ENCODE measurements at regions not wholly inside any gene's neighbourhood (a gene's known extent, or its start where the extent isn't known, plus 50 kb on each side); places are given as distances from the start of the nearest gene placed in this dataset.

GRCh38 chr15:47620960-47621681 lies 96.2 kb upstream of the SEMA6D start:
- DNase-seq (ENCODE audit: low spot score) (no peak), ATAC-seq (no peak)
- Mint-ChIP-seq H3K4me3 (no peak overlapping the region), H3K36me3 (no peaks in the 10 kb centered on the region), H3K9me3 (no peaks in the 10 kb centered on the region), H3K27me3 (ENCODE audit: low read depth) (no peaks in the 10 kb centered on the region), H3K27ac (no peak overlapping the region), H3K4me1 (peaks cover 15% of the 10 kb centered on the region)
- no peak for TF ChIP-seq ZNF232 (CRISPR knock-in tag; IDR thresholded peaks at IDR 0.05)
- TF ChIP-seq PREB (CRISPR knock-in tag; IDR thresholded peaks at IDR 0.05; ENCODE audit: borderline replicate concordance) = no peak
- TF ChIP-seq SP1 (CRISPR knock-in tag; conservative IDR thresholded peaks at IDR 0.05) = no peak
- no peak for TF ChIP-seq ZSCAN18 (CRISPR knock-in tag; IDR thresholded peaks at IDR 0.05)
- TF ChIP-seq ZNF121 (CRISPR knock-in tag; IDR thresholded peaks at IDR 0.05) = no peak
- TF ChIP-seq OVOL2 (CRISPR knock-in tag; IDR thresholded peaks at IDR 0.05; ENCODE audit: borderline replicate concordance) = no peak
- no peak for TF ChIP-seq ZNF423 (CRISPR knock-in tag; IDR thresholded peaks at IDR 0.05)
- TF ChIP-seq ESRRA (CRISPR knock-in tag; IDR thresholded peaks at IDR 0.05; ENCODE audit: borderline replicate concordance) = no peak
- no peak for TF ChIP-seq ZNF263 (CRISPR knock-in tag; IDR thresholded peaks at IDR 0.05; ENCODE audit: low read depth)
- TF ChIP-seq TCF7 (CRISPR knock-in tag; IDR thresholded peaks at IDR 0.05; ENCODE audit: low read depth) = no peak
- TF ChIP-seq NR3C1 (CRISPR knock-in tag; conservative IDR thresholded peaks at IDR 0.05; ENCODE audit: low read depth) = no peak
- no peak for TF ChIP-seq ZNF512 (CRISPR knock-in tag; IDR thresholded peaks at IDR 0.05; ENCODE audit: borderline replicate concordance)
- TF ChIP-seq FOXK1 (CRISPR knock-in tag; IDR thresholded peaks at IDR 0.05) = no peak
- ChIA-PET POLR2A (interaction anchor here (0.9 kb wide), 1 partner anchor 12 kb away, joined by 3 read pairs; no protein-coding TSS in a partner anchor), CTCF (interaction anchor here (1.3 to 1.4 kb wide), 2 partner anchors 91 to 367 kb away, joined by 3 to 5 read pairs; no protein-coding TSS in a partner anchor)

GRCh38 chr15:47622055-47622454 lies 95.2 kb upstream of the SEMA6D start:
- Mint-ChIP-seq H3K4me1 (peaks cover 21% of the 10 kb centered on the region), H3K9me3 (no peaks in the 10 kb centered on the region), H3K27me3 (ENCODE audit: low read depth) (no peaks in the 10 kb centered on the region), H3K27ac (no peak overlapping the region), H3K4me3 (no peak overlapping the region), H3K36me3 (no peaks in the 10 kb centered on the region)
- no peak for ATAC-seq
- ChIA-PET POLR2A (no interaction called here), CTCF (interaction anchor here (1.3 to 1.4 kb wide), 2 partner anchors 90 to 366 kb away, joined by 3 to 5 read pairs; no protein-coding TSS in a partner anchor)
- DNase-seq (ENCODE audit: low spot score) = no peak
- TF ChIP-seq AR (CRISPR knock-in tag; IDR thresholded peaks at IDR 0.05) = no peak
- no peak for TF ChIP-seq CDX4 (CRISPR knock-in tag; IDR thresholded peaks at IDR 0.05; ENCODE audit: borderline replicate concordance)
- TF ChIP-seq GABPB1 (CRISPR knock-in tag; IDR thresholded peaks at IDR 0.05) = no peak
- TF ChIP-seq SMAD4 (CRISPR knock-in tag; IDR thresholded peaks at IDR 0.05) = no peak
- no peak for TF ChIP-seq ZNF219 (CRISPR knock-in tag; IDR thresholded peaks at IDR 0.05; ENCODE audit: borderline replicate concordance)
- TF ChIP-seq ATF3 (CRISPR knock-in tag; conservative IDR thresholded peaks at IDR 0.05) = no peak
- TF ChIP-seq ATF2 (CRISPR knock-in tag; IDR thresholded peaks at IDR 0.05; ENCODE audit: borderline replicate concordance, low read depth) = no peak
- TF ChIP-seq FOXK1 (CRISPR knock-in tag; IDR thresholded peaks at IDR 0.05) = no peak
- no peak for TF ChIP-seq TEAD4 (CRISPR knock-in tag; IDR thresholded peaks at IDR 0.05)
- no peak for TF ChIP-seq ZNF416 (CRISPR knock-in tag; IDR thresholded peaks at IDR 0.05)
- TF ChIP-seq USF1 (CRISPR knock-in tag; IDR thresholded peaks at IDR 0.05) = no peak

Measured in WTC11 (cell line).